Mesenchymal stem cell (in vitro differentiated cells and primary cell): ENCODE measurements at regions not wholly inside any gene's neighbourhood (a gene's known extent, or its start where the extent isn't known, plus 50 kb on each side); places are given as distances from the start of the nearest gene placed in this dataset.
A peak's percentile ranks its signal among the peaks of the same experiment; 100 is the strongest.
"Not testable (repeated sequence)": the region's sequence is repeated elsewhere in the genome, so short reads cannot be mapped to it uniquely, and the experiment has no call there.

ENCODE experiments used
- DNase-seq: peaks from one replicate; pipeline ENCODE4 v3.0.0-alpha.2; 2013
- H2AFZ ChIP-seq: one replicate; pipeline ENCODE4 v1.6.1; 2013; ENCODE audit warnings: low read depth, mild to moderate bottlenecking, control low read depth, inconsistent platforms, low read length, moderate library complexity
- H2AK5ac ChIP-seq: 2 replicates; pipeline ENCODE4 v1.6.1; 2013; ENCODE audit warnings: low read length, moderate library complexity, mild to moderate bottlenecking, inconsistent platforms; ENCODE audit not compliant: severe bottlenecking
- H2BK120ac ChIP-seq: one replicate; pipeline ENCODE4 v1.6.1; 2013; ENCODE audit warnings: low read depth, mild to moderate bottlenecking, inconsistent platforms, low read length, moderate library complexity
- H2BK12ac ChIP-seq, 2 experiments: one replicate each; pipeline ENCODE4 v1.6.1; 2013; ENCODE audit warnings: inconsistent platforms in 2 of 2, low read length in 2 of 2, mild to moderate bottlenecking in 2 of 2, moderate library complexity in 2 of 2, control low read depth in 1 of 2
- H2BK15ac ChIP-seq: one replicate; pipeline ENCODE4 v1.6.1; 2013; ENCODE audit warnings: mild to moderate bottlenecking, low read depth, inconsistent platforms; ENCODE audit not compliant: poor library complexity, severe bottlenecking
- H2BK5ac ChIP-seq: 2 replicates; pipeline ENCODE4 v1.6.1; 2013; ENCODE audit warnings: low read depth, mild to moderate bottlenecking, low read length, control low read depth, inconsistent platforms; ENCODE audit not compliant: poor library complexity, severe bottlenecking
- H3K14ac ChIP-seq, 2 experiments: one replicate each; pipeline ENCODE4 v1.6.1; 2013; ENCODE audit warnings: inconsistent platforms in 2 of 2, low read length in 2 of 2, control low read depth in 1 of 2, mild to moderate bottlenecking in 1 of 2, moderate library complexity in 1 of 2
- H3K18ac ChIP-seq, 2 experiments: one replicate each; pipeline ENCODE4 v1.6.1; 2013; ENCODE audit warnings: inconsistent platforms in 2 of 2, low read length in 2 of 2, control low read depth in 1 of 2, low read depth in 1 of 2, mild to moderate bottlenecking in 1 of 2
- H3K23ac ChIP-seq, 2 experiments: one replicate each; pipeline ENCODE4 v1.6.1; 2013; ENCODE audit warnings: inconsistent platforms in 2 of 2, low read length in 2 of 2, mild to moderate bottlenecking in 2 of 2, moderate library complexity in 2 of 2, control low read depth in 1 of 2
- H3K27ac ChIP-seq: 2 replicates; pipeline ENCODE4 v1.5.1; 2013; ENCODE audit warnings: mild to moderate bottlenecking, moderate library complexity, low read length, control low read depth, inconsistent platforms; ENCODE audit not compliant: poor library complexity, severe bottlenecking
- H3K27me3 ChIP-seq, 2 experiments: 2 replicates each; pipeline versions ENCODE4 v1.6.1 to v1.7.0; 2013; ENCODE audit warnings: low read length in 2 of 2, mild to moderate bottlenecking in 2 of 2, moderate library complexity in 2 of 2, control low read depth in 1 of 2, inconsistent platforms in 1 of 2; ENCODE audit not compliant: control insufficient read depth in 1 of 2, insufficient read depth in 1 of 2
- H3K36me3 ChIP-seq, 2 experiments: 2 replicates each; pipeline versions ENCODE4 v1.6.1 to v1.7.0; 2013; ENCODE audit warnings: low read length in 2 of 2, control low read depth in 1 of 2, inconsistent platforms in 1 of 2, low read depth in 1 of 2, mild to moderate bottlenecking in 1 of 2; ENCODE audit not compliant: insufficient read depth in 2 of 2, control insufficient read depth in 1 of 2
- H3K4ac ChIP-seq, 2 experiments: one replicate each; pipeline ENCODE4 v1.6.1; 2013; ENCODE audit warnings: inconsistent platforms in 2 of 2, low read length in 2 of 2, mild to moderate bottlenecking in 2 of 2, moderate library complexity in 2 of 2, control low read depth in 1 of 2, low read depth in 1 of 2
- H3K4me1 ChIP-seq: 2 replicates; pipeline ENCODE4 v1.6.1; 2013; ENCODE audit warnings: low read depth, low read length, control low read depth; ENCODE audit not compliant: control insufficient read depth, insufficient read depth
- H3K4me2 ChIP-seq: 2 replicates; pipeline ENCODE4 v1.6.1; 2013; ENCODE audit warnings: low read length, mild to moderate bottlenecking, inconsistent platforms; ENCODE audit not compliant: poor library complexity, severe bottlenecking
- H3K4me3 ChIP-seq, 2 experiments: 2 replicates each; pipeline versions ENCODE4 v1.5.1 to v1.7.0; 2013; ENCODE audit warnings: low read length in 2 of 2, mild to moderate bottlenecking in 2 of 2, control low read depth in 1 of 2, low read depth in 1 of 2; ENCODE audit not compliant: insufficient read depth in 1 of 2
- H3K79me1 ChIP-seq: replicated peaks from 2 replicates; pipeline ENCODE4 v1.6.1; 2013; ENCODE audit warnings: mild to moderate bottlenecking, control low read depth, low read length, inconsistent platforms; ENCODE audit not compliant: poor library complexity, severe bottlenecking
- H3K9ac ChIP-seq: 2 replicates; pipeline ENCODE4 v1.7.0; 2013; ENCODE audit warnings: mild to moderate bottlenecking, low read length, moderate library complexity
- H3K9me3 ChIP-seq: 2 replicates; pipeline ENCODE4 v1.7.0; 2013; ENCODE audit warnings: mild to moderate bottlenecking, low read length; ENCODE audit not compliant: control insufficient read depth
- H4K8ac ChIP-seq: one replicate; pipeline ENCODE4 v1.6.1; 2013; ENCODE audit warnings: inconsistent platforms, mild to moderate bottlenecking, low read length, moderate library complexity
- H4K91ac ChIP-seq: one replicate; pipeline ENCODE4 v1.6.1; 2013; ENCODE audit warnings: mild to moderate bottlenecking, low read length, inconsistent platforms
- WGBS: methylation state at CpG from one replicate; pipeline ENCODE4 v1.1.7; 2013; ENCODE audit warnings: mixed read lengths; 5-methylcytosine and 5-hydroxymethylcytosine counted together

DNA sequence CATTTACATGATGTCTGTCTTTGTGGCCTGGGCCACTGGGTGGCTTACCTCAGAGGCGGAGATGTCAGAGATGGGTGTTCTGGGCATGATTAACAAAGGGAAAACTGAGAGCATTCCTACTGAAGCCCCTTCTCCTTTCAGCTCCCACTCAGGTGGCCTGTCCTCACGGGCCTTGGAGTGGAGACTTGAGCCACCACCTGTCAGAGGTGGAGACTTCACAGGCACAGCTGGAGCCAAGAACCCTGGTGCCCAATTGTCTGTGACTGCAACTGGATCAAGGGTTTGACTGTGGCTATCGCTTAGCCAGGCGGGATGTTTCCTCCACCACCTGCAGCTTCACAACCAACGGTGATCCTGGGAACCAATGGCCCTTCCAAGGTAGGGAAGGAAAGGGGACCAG is 230.5 kb upstream of the NOTCH2NLA start:
- H3K4me1 ChIP-seq, H4K8ac ChIP-seq, H2AK5ac ChIP-seq, H3K18ac ChIP-seq, H2BK5ac ChIP-seq, H3K4me3 ChIP-seq, DNase-seq, H2BK12ac ChIP-seq, H3K27ac ChIP-seq, H2BK15ac ChIP-seq, H2BK120ac ChIP-seq, H4K91ac ChIP-seq, H3K14ac ChIP-seq, H3K36me3 ChIP-seq, H3K9me3 ChIP-seq, H3K23ac ChIP-seq, H2AFZ ChIP-seq, H3K4ac ChIP-seq, H3K4me2 ChIP-seq, H3K79me1 ChIP-seq, H3K27me3 ChIP-seq, H3K9ac ChIP-seq: not testable (repeated sequence)
- WGBS = 61% methylated on average over 2 of the region's 5 CpGs

DNA sequence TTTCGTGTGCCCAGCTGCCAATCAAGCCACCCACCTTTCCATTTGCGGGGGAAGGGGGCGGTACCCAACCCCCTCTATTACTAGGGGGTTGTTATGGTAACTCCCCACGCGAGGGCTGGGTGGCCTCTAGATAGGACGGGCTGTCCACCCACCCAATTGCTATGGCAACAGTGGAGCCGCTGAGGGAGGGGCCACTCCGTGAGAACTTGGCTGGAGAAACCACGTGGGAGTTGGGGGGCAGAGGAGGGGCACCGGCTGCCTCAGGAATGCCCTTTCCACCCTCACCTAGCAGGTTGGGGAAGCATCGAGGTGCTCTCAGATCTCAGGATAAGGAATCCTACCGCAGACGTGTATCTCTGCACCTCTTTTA is 220.0 kb upstream of the NOTCH2NLA start:
- not testable (repeated sequence) for H4K8ac ChIP-seq, H2BK5ac ChIP-seq, H3K4me1 ChIP-seq, H3K9ac ChIP-seq, H3K4ac ChIP-seq, H3K23ac ChIP-seq, H2AFZ ChIP-seq, H2BK15ac ChIP-seq, H4K91ac ChIP-seq, H3K36me3 ChIP-seq, H3K14ac ChIP-seq, H3K9me3 ChIP-seq, H3K4me3 ChIP-seq, H3K27me3 ChIP-seq, H3K18ac ChIP-seq, H3K27ac ChIP-seq, H2BK120ac ChIP-seq, DNase-seq, H3K79me1 ChIP-seq, H3K4me2 ChIP-seq, H2BK12ac ChIP-seq, H2AK5ac ChIP-seq
- no CpG with 5 or more reads among the region's 13 CpGs for WGBS

DNA sequence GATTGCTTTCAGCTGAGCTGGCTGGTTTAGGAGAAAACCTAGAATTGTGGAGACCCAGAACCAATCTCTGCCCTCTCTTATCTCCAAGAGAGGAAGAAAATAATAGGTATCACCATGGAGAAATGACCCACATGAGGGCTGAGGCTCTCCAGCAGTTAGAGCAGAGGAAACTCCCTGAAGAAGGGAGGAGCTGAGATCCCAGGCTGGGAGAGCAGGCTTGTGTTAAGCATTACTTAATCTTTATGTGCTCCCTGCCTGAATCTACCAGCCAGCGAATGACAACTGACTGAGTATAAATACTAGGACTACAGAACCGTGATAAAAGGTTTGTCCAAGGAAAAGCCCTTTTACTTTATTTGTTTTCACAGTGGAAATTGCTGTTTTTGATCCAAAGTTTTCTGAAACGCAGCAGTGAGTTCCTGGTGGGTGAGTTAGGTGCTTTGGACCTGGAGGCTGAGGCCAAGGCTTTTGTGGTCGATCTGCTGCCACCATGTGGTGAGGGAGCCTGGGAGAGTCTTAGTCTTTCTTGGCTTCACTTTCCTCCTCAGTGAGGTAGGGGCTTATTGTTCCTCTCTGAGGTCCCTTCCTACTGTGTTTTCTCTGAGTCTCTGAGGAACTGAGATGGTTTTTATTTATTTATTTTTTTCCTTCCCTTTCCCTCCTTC is 219.5 kb upstream of the NOTCH2NLA start:
- WGBS = 0% methylated on average over 1 of the region's 4 CpGs
- H3K23ac ChIP-seq, H4K8ac ChIP-seq, H3K4ac ChIP-seq, H2BK12ac ChIP-seq, DNase-seq, H3K9ac ChIP-seq, H3K4me2 ChIP-seq, H2AFZ ChIP-seq, H3K79me1 ChIP-seq, H2BK5ac ChIP-seq, H3K27me3 ChIP-seq, H4K91ac ChIP-seq, H3K36me3 ChIP-seq, H3K27ac ChIP-seq, H2AK5ac ChIP-seq, H3K4me1 ChIP-seq, H2BK15ac ChIP-seq, H3K4me3 ChIP-seq, H3K14ac ChIP-seq, H3K18ac ChIP-seq, H3K9me3 ChIP-seq, H2BK120ac ChIP-seq: not testable (repeated sequence)

DNA sequence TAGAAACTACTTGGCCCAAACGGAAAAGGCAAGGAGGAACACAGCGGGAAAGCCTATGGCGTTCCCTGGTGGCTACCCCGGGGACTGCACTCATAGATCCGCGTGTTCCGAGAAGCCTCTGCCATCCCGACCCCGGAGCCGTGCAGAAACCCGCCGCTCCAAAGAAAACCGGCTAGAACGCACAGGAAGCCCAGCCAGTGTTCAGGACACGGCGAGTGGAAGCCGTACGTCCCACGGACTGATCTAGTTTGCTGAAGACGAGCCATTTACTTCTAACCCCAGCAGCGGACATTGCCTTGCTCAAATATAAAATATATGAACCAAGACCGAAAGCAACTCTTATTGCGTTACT is 215.0 kb upstream of the NOTCH2NLA start:
- H3K36me3 ChIP-seq, H3K4ac ChIP-seq, H2AK5ac ChIP-seq, H2BK12ac ChIP-seq, H2AFZ ChIP-seq, H4K91ac ChIP-seq, H2BK120ac ChIP-seq, H3K27ac ChIP-seq, H2BK15ac ChIP-seq, H3K4me1 ChIP-seq, H3K9me3 ChIP-seq, H3K27me3 ChIP-seq, H2BK5ac ChIP-seq, H3K14ac ChIP-seq, H3K23ac ChIP-seq, H3K18ac ChIP-seq, H3K79me1 ChIP-seq, H4K8ac ChIP-seq: not testable (repeated sequence)
- Histone ChIP-seq H3K4me2 (peak overlapping the region; percentile 75), H3K9ac (peak overlapping the region; percentile 64), H3K4me3 (peak overlapping the region in 1 of 2 experiments; percentile 66)
- 0% methylated on average over 7 of the region's 23 CpGs for WGBS
- peak; percentile 5 for DNase-seq
